Muscle layer of duodenum (tissue), 2 donors: ENCODE measurements at regions not wholly inside any gene's neighbourhood (a gene's known extent, or its start where the extent isn't known, plus 50 kb on each side); places are given as distances from the start of the nearest gene placed in this dataset.
"Not testable (repeated sequence)": the region's sequence is repeated elsewhere in the genome, so short reads cannot be mapped to it uniquely, and the experiment has no call there.

Source experiments
- H3K27ac ChIP-seq: one replicate; pipeline ENCODE4 v1.7.0; 2013; ENCODE audit warnings: mild to moderate bottlenecking, low read length
- H3K27me3 ChIP-seq: one replicate; pipeline ENCODE4 v1.7.0; 2013; ENCODE audit warnings: low read depth, mild to moderate bottlenecking, control low read depth, low read length
- H3K36me3 ChIP-seq, 2 donors: one replicate each; pipeline ENCODE4 v1.7.0; 2013; ENCODE audit warnings: low read length in 2 of 2, control low read depth in 1 of 2, mild to moderate bottlenecking in 1 of 2; ENCODE audit not compliant: insufficient read depth in 2 of 2, control insufficient read depth in 1 of 2
- H3K4me1 ChIP-seq, 2 donors: one replicate each; pipeline ENCODE4 v1.7.0; 2013; ENCODE audit warnings: low read length in 2 of 2, mild to moderate bottlenecking in 2 of 2, control low read depth in 1 of 2, moderate library complexity in 1 of 2; ENCODE audit not compliant: insufficient read depth in 2 of 2, control insufficient read depth in 1 of 2
- H3K4me3 ChIP-seq, 2 donors: one replicate each; pipeline ENCODE4 v1.7.0; 2013; ENCODE audit warnings: low read length in 2 of 2, low read depth in 1 of 2, mild to moderate bottlenecking in 1 of 2
- H3K9me3 ChIP-seq, 2 donors: one replicate each; pipeline ENCODE4 v1.7.0; 2013; ENCODE audit warnings: low read length in 2 of 2, control low read depth in 1 of 2, mild to moderate bottlenecking in 1 of 2; ENCODE audit not compliant: control insufficient read depth in 1 of 2
- donor health status: healthy.

- not testable (repeated sequence) for H3K27me3 ChIP-seq, H3K4me1 ChIP-seq, H3K4me3 ChIP-seq
Observed at GRCh38 chr2:111530239-111530965, 353.6 kb downstream of the ANAPC1 start.

GRCh38 chr2:111532682-111533556 lies 351.1 kb downstream of the ANAPC1 start:
- not testable (repeated sequence) for H3K36me3 ChIP-seq, H3K27me3 ChIP-seq, H3K9me3 ChIP-seq, H3K27ac ChIP-seq, H3K4me3 ChIP-seq
- H3K4me1 ChIP-seq, result peaks cover 10 to 11% of the 10 kb centered on the region in 2 donors

More at GRCh38 chr2:111530239-111530965, 353.6 kb downstream of the ANAPC1 start:
- H3K27ac ChIP-seq, H3K36me3 ChIP-seq, H3K9me3 ChIP-seq: not testable (repeated sequence)

GRCh38 chr2:111533557-111534247 lies 350.3 kb downstream of the ANAPC1 start:
- peaks cover 10 to 11% of the 10 kb centered on the region in 2 donors for H3K4me1 ChIP-seq
- not testable (repeated sequence) for H3K27me3 ChIP-seq, H3K9me3 ChIP-seq, H3K4me3 ChIP-seq, H3K27ac ChIP-seq, H3K36me3 ChIP-seq

- Histone ChIP-seq H3K27ac (no peak overlapping the region), H3K4me3 (no peak overlapping the region)
Observed at GRCh38 chr2:111534910-111535352, 349.1 kb downstream of the ANAPC1 start.

GRCh38 chr2:111535404-111535803 lies 348.6 kb downstream of the ANAPC1 start:
- no peak overlapping the region for H3K27ac ChIP-seq
- H3K36me3 ChIP-seq, result no peaks in the 10 kb centered on the region
- no peaks in the 10 kb centered on the region for H3K9me3 ChIP-seq
- no peaks in the 10 kb centered on the region for H3K27me3 ChIP-seq
- H3K4me1 ChIP-seq, result peaks cover 10 to 11% of the 10 kb centered on the region in 2 donors
- no peak overlapping the region for H3K4me3 ChIP-seq

More at GRCh38 chr2:111534910-111535352, 349.1 kb downstream of the ANAPC1 start:
- Histone ChIP-seq H3K9me3 (no peaks in the 10 kb centered on the region), H3K36me3 (no peaks in the 10 kb centered on the region), H3K27me3 (no peaks in the 10 kb centered on the region), H3K4me1 (peaks cover 10 to 11% of the 10 kb centered on the region in 2 donors)

GRCh38 chr2:111537078-111537655 lies 346.8 kb downstream of the ANAPC1 start:
- Histone ChIP-seq H3K27ac (no peak overlapping the region), H3K4me1 (peaks cover 10 to 11% of the 10 kb centered on the region in 2 donors)

GRCh38 chr2:111539991-111540390 lies 344.0 kb downstream of the ANAPC1 start:
- not testable (repeated sequence) for H3K36me3 ChIP-seq, H3K9me3 ChIP-seq, H3K4me1 ChIP-seq, H3K4me3 ChIP-seq, H3K27ac ChIP-seq, H3K27me3 ChIP-seq

More at GRCh38 chr2:111537078-111537655, 346.8 kb downstream of the ANAPC1 start:
- H3K36me3 ChIP-seq, result no peaks in the 10 kb centered on the region
- H3K4me3 ChIP-seq, result no peak overlapping the region
- H3K9me3 ChIP-seq, result no peaks in the 10 kb centered on the region
- no peaks in the 10 kb centered on the region for H3K27me3 ChIP-seq

GRCh38 chr2:111542120-111542774 lies 341.7 kb downstream of the ANAPC1 start:
- H3K36me3 ChIP-seq, H3K9me3 ChIP-seq, H3K27me3 ChIP-seq, H3K4me1 ChIP-seq, H3K4me3 ChIP-seq, H3K27ac ChIP-seq: not testable (repeated sequence)

GRCh38 chr2:111544006-111544405 lies 340.0 kb downstream of the ANAPC1 start:
- H3K27ac ChIP-seq, H3K27me3 ChIP-seq, H3K4me1 ChIP-seq, H3K36me3 ChIP-seq, H3K4me3 ChIP-seq, H3K9me3 ChIP-seq: not testable (repeated sequence)

- not testable (repeated sequence) for H3K36me3 ChIP-seq, H3K4me1 ChIP-seq, H3K9me3 ChIP-seq, H3K27ac ChIP-seq, H3K4me3 ChIP-seq, H3K27me3 ChIP-seq
Observed at GRCh38 chr2:111545723-111546431, 338.1 kb downstream of the ANAPC1 start.
